ENCODE measurements at regions not wholly inside any gene's neighbourhood (a gene's known extent, or its start where the extent isn't known, plus 50 kb on each side); places are given as distances from the start of the nearest gene placed in this dataset.

DNA sequence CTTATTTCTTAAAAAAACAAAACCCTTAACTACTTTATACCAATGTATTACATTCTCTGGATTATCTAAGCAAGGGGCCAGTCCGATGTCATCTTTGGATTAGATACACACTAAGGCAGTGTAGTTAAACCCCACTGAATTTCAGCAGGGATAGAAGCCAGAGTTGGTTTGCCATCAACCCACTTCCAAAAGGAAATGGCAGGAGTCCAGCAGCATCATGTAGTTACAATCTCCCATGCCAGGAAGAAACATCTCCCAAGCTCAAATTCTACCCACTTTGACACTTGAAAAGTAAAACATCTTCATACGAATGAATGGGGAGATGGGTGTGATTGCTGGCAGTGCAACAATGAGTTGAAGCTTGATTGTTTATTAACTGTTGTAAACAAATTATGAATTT lies 203.5 kb upstream of the PLXNC1 start:
- DNase-seq (ENCODE audit: low read depth in 2 of 2), result no peak

DNA sequence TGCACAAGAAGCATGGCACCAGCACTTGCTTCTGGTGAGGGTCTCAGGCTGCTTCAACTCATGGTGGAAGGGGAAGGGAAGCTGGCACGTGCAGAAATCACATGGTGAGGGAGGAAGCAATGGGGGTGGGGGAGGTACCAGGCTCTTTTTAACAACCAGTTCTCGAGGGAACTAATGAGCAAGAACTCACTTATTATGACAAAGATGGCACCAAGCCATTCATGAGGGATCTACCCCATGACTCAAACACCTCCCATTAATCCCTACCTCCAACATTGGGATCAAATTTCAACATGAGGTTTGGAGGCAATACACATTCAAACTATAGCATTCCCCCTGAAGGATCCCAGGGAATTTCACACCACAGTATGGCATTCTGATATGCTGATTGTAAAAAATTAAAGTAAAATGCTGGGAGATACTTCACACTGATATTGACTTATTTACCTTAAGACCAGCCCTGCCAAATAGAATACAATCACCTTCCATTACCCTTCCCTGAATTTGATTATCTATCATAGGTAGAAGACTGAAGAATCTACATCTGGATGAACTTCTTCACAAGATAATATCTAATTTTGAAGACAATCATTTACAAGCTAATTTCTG lies 201.7 kb upstream of the PLXNC1 start:
- no peak for DNase-seq (ENCODE audit: low read depth in 2 of 2)

DNA sequence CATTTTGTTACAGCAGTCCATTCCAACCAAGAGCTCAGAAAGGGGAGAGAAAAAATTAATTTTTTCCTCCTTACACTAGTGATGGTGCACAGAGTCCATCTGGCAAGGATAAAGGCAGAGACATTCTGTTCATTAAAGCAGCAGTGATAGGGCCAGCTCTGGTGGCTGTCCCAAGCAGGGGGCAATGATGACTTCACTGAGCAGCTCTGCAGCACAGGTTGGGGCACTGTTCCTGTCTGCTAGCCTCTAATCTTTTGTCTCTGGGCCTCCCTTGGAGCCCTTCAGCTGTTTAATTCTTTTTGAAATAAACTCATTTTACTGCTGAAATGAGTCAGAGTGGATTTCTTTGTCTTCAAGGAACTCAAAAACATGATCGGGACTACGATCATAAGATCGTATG lies 200.9 kb upstream of the PLXNC1 start:
- DNase-seq (ENCODE audit: low read depth in 2 of 2), result no peak

DNA sequence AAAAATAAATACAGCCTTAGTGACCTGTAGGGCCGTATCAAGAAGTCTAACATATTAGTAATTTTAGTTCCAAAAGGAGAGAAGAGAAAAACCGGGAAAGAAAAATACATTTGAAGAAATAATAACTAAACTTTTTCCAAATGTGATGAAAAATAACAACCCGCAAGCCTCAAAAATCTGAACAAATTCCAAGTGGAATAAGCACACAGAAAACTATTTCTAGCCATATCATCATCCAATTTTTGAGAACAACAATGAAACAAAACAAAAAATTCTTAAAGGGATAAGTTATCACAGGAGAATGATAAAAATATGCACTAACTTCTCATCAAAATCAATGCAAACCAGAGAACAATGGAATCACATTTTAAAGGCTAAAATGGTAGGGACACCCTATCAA lies 198.1 kb upstream of the PLXNC1 start:
- DNase-seq (ENCODE audit: low read depth in 2 of 2), result no peak

DNA sequence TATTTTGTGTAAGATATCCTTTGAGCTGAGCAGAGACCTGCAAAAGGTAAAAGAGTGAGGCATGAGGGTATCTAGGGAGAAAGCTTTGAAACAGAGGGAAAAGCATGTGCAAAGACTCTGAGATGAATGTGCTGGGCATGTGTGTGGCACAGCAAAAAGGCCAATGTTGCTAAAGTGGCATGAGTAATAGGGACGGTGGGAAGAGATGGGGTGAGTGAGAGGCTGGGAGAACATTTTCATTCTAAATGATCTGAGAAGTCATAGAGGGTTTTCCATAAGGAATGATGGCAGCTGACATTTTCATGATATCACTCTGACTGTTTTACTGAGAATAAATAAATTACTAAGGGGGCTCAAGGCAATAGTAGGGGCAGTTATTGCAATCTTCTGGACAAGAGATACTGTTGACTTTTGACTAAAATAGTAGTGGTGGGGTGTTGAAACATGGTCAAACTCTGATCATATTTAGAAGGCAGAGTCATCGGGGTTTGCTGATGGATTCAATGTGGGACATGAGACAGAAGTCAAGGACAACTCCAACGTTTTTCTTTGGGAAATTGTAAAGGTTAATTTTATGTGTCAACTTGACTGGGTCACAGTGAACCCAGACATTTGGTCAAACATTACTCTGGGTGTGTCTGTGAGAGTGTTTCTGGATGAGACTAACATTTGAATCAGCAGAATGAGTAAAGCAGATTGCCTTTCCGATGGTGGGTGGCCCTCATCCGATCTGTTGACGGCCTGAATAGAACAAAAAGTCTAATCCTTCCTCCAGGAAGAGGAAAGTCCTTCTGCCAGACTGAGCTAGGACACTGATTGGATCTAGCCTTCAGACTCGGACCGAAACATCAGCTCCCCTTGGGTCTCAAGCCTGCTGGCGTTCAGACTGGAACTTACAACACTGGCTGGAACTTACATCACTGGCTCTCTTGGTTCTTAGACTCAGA lies 193.9 kb upstream of the PLXNC1 start:
- no peak for DNase-seq (ENCODE audit: low read depth in 2 of 2)

DNA sequence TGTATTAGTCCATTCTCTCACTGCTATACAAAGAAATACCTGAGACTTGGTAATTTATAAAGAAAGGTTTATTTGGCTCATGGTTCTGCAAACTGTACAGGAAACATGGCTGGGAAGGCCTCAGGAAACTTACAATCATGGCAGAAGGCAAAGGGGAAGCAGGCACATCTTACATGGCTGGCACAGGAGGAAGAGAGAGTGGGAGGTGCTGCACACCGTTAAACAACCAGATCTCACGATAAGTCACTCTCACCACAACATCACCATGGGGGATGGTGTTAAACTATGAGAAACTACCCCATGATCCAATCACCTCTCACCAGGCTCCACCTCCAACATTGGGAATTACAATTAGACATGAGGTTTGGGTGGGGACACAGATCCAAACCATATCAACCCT lies 191.8 kb upstream of the PLXNC1 start:
- no peak for DNase-seq (ENCODE audit: low read depth in 2 of 2)

DNA sequence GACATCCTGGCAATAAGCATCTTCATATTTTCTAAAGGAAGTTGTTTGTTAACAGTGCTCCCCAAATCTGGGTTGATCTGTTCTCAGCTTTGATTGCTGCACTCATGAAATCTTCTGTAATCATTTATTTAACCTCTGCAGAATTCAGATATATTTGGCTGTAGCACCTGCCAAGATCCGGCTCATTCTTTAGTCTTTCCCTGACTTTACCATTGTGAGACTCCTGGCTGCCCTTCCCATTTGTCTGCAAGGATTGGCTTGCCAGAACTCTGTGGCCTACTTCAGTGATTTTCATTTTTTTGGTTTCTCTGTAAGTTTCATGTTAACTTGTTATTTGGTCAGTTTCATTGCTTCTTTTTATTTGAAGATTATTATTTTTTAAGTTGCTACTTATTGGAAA lies 191.2 kb upstream of the PLXNC1 start:
- DNase-seq (ENCODE audit: low read depth in 2 of 2), result no peak

DNA sequence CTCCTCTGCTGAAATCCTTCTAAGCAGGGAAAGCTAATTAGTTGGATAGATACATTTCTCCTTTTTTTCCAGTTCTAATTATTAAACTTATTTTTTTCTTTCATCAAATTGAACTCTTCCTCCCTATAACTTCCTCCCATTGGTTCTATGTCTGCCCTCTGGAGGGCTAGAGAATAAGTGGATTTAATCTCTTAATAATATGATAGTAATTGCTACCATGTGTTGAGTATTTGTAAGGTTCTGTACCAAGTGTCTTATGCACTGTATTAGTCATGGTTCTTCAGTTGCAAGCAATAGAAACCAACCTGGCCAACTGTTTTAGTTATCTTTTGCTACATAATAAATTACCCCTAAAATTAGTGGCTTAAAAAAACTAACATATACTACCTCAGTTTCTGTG lies 190.5 kb upstream of the PLXNC1 start:
- DNase-seq (ENCODE audit: low read depth in 2 of 2), result no peak

DNA sequence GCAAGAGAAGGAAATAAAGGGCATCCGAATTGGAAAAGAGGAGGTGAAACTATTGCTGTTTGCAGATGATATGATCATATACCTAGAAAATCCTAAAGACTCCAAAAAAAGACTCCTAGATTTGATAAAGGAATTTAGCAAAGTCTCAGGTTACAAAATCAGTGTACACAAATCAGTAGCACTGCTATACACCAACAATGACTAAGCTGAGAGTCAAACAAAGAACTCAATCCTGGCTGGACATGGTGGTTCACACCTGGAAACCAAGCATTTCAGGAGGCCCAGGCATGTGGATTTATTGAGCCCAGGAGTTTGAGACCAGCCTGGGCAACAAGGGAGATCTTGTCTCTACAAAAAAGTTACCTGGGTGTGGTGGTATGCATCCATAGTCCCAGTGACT lies 188.7 kb upstream of the PLXNC1 start:
- no peak for DNase-seq (ENCODE audit: low read depth in 2 of 2)

DNA sequence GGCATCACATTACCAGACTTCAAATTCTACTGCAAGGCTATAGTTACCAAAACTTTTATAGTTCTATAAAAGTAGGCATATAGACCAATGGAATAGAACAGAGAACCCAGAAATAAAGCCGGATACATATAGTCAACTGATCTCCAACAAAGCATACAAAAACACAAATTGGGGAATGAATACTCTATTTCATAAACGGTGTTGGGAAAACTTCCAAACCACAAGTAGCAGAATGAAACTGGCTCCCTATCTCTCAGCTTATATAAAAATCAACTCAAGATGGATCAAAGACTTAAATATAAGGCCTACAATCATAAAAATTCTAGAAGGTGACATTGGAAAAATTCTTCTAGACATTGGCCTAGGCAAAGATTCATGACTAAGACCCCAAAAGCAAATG lies 187.9 kb upstream of the PLXNC1 start:
- no peak for DNase-seq (ENCODE audit: low read depth in 2 of 2)

DNA sequence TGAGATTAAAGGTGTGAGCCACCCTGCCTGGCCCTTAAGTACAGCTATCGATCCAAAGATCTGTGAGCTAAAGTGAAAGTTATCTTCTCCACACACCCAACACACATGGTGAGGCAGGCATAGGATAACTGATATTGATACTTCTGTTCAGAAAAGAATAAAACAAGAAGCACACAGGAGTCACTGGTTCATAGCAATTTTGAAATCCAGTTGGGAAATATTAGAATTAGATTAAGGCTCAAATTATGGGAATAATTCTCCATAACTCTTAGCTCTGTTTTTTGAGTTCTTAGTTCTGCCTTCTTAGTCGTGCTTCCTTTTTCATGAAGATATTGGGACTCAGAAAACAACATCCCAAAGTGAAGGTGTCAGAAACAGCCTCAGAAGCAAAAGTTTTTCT lies 186.0 kb upstream of the PLXNC1 start:
- no peak for DNase-seq (ENCODE audit: low read depth in 2 of 2)

DNA sequence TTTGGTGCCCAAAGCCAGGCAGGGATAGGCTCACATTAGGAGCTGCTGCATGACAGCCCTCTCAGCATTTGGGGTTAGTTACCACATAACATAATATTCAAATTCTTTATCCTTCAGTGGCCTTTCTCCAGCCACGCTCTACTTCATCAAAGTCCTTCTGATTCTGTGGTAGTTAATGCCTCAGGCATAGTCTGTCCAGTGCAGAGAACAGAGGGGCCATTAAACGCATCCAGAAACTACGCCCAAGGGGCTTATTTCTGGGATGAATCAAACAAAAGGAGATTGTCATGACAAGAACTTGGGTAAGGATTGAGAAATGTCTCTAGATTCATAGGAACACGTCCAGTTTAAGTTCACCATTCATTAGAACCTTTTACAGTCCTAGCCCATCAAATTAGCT lies 183.4 kb upstream of the PLXNC1 start:
- DNase-seq (ENCODE audit: low read depth in 2 of 2), result no peak

DNA sequence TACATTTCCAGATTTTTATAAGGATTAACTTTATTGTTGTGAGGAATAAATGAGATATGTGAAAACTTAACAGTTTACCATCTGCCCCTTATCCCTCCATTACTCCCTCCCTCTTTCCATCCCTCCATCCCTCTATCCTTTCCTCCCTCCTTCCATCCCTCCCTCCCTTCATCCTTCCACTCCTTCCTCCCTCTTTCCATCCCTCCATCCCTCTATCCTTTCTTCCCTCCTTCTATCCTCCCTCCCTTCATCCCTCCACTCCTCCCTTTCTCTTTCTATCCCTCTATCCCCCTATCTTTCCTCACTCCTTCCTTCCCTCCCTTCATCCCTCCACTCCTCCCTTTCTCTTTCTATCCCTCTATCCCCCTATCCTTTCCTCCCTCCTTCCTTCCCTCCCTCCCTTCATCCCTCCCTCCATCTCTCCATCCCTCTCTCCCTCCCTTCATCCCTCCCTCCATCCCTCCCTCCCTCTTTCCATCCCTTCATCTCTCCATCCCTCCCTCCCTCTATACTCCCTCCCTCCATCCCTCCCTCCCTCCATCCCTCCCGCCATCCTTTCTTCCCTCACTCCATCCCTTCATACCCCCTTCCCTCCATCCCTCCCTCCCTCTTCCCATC lies 181.8 kb upstream of the PLXNC1 start:
- no peak for DNase-seq (ENCODE audit: low read depth in 2 of 2)

DNA sequence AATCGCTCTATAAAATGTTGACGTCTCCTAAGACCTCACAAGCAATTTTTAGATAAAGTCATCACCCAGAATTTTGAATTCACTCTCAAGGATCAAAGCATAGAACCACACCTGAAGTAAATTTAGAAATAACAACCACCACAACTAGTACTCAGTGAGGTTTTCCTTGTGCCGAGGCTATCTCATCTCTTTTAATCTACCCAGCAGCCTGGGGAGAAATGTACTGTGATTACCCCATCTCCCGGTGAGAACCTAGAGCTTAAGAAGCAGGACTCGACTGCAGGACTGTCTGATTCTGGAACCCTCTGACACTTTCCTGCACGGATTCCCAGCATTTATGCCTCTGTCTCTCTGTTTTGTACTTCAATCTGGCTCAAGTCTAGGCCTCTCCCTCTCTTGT lies 180.9 kb upstream of the PLXNC1 start:
- no peak for DNase-seq (ENCODE audit: low read depth in 2 of 2)

DNA sequence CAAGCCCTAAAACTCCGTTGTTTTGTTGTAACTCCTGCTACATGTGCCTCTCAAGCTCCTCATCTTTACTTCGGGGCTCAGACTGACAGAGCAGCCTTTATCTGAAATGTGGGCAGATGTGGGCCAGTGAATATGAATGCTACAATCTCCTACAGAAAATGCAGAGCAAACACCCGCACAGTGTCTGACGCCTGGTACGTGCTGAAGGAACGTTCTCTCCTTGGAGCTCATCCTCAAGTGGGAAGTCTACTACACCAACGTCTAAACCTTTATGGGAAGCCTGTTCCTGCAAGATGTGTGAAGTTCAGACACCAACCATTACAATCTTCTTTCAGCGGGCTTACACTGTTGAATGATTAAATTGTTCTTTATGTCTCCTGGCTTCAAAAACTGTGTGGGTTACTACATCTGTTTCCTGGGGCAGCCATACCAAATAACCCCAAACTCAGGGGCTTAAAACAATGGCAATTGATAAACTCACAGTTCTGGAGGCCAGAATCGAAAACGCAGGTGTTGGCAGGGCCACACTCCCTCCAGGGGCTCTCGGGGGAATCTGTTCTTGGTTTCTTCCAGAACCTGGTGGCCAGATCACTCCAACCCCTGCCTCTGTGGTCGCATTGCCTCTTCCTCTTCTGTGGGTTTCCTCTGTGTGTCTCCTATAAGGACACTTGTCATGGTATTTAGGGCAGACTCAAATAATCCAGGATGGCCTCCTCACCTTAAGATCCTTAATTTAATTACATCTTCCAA lies 179.7 kb upstream of the PLXNC1 start:
- no peak for DNase-seq (ENCODE audit: low read depth in 2 of 2)

DNA sequence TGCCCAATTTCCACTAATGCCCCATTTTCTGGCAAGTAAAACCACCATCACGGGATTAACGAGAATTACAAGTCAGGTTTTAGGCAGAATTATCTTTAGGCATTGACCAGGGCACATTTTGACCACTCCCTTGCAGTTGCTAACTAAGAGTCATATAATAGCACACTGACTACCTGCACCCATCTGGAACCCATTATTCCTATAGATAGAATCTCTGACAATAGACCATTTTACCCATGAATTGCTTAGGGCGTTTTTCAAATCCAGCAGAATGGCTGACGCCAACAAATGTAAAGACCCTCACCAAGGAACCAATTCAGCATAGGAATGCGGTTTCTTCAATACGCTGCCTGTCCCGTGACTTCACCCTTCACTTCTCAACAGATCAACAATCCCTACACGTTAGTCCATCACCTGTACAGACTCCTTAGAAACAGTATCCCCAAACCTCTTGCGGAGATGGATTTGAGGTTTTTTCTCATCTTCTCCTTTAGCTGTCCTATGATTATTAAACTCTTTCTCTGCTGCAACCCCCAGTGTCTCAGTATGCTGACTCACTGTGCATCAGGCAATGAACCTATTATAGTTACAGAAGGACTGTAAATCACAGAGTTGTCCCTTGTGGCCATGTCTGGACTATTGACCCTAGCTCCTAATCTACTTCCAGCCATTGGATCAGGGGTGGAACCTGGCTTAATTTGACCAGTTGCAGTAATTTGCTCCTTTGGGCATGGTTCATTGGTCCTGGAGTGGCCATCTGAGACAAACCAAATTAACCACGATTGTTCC lies 177.3 kb upstream of the PLXNC1 start:
- no peak for DNase-seq (ENCODE audit: low read depth in 2 of 2)

DNA sequence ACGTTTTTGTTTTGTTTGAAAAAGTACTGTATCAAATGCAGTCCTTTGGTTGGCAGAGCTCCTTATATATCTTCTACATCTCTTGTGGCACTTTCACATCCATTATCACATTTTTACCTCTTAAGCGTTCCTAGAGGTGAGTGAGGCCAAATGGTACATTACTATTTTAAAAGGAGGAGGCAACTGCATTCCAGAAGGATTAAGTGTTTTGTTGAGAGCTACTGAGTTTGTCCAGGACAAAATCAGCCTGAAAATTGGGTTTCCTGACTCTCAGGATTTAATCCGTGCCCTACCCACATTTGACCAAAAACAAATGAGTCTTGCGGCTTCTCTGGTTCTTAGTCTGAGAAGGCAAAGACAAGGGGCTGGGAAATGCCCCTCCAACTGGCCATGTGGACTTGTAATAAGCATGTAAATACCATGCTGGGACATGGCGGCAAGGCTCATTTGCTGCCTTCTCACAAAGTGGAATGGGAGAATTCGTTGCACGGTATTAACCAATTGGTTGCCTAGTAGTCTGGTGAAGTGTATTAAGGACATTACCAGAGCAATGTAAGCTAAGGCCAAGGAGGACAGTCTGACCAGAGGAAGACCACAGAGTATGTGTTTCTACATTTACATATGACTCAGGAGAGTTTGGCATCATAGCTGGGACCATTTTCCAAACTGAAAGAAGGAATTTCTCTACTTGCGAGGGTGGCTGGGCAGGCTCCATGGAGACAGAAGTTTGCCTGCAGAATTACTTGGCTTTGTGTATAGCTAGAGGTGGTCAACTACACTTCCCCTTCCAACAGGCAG lies 175.8 kb upstream of the PLXNC1 start:
- no peak for DNase-seq (ENCODE audit: low read depth in 2 of 2)

DNA sequence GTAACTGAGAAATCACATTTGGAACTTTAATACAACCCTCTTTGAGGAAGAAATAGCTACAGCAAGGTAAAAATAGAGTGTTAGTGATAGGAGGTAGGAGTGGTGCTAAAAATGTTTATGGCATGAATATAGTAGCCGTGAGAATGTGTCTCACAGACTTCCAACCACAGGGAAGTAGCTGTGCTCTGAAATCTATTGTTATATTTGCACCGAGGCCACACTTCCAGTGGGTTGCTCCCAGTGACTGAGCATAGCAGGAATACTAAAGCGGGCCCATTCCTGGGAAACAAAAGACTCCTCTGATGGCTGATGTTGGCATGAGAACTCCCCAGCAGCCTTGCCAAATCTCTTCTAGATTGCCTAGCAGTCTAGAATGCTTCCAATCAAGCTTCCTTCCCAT lies 174.1 kb upstream of the PLXNC1 start:
- DNase-seq (ENCODE audit: low read depth in 2 of 2), result no peak

DNA sequence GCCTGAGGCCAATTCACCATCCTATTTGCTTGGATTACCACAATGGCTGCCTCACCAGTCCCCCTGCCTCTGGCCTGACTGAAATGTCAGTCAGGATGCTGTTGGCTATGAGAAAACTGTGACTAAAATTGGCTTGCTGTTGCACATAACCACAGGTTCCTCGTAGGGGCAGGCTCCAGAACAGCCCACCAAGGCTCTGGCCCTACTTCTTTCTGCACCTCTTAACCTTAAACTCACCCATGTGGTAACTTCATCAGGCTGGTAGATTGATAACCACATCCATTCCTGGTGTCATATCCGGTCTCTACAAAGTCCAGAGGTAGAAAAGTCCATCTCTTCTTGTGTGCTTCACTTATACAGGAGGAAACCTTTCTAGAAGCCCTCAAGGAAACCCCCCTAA lies 172.4 kb upstream of the PLXNC1 start:
- no peak for DNase-seq (ENCODE audit: low read depth in 2 of 2)

DNA sequence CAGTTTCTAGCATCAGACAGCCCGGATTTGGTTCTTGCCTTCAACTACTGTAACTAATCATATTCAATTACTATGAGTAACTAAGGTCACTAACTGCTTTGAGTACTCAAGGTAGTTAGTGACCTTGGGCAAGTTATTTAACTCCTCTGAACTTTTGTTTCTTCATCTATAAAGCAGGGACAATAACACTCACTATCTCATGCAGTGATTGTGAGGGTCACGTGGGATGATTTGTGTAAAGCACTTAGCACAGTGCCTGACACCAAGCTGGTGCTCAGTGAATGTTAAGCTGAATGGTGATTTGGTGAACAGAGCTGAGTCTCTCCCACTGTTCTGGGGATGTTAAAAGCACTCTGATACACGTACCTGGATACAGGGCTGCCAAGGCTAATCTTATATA lies 171.3 kb upstream of the PLXNC1 start:
- no peak for DNase-seq (ENCODE audit: low read depth in 2 of 2)

DNA sequence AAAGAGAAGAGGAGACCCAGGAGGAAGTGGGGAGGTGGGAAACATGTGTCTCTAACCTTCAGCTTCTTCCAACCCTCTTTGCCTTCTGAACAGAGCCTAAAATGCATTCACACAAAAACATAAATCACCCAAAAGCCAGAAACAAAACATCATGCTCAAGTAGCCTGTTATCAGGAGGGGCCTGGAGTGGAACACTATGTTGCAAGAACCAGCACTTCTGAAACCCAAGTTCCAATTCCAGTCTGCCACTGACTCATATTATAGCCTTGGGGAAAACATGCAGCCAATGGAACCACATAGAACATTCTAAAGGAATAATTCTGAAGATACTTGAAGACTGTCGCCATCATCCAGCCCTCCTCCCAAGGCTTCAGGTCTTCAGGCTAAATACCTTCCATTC lies 169.8 kb upstream of the PLXNC1 start:
- no peak for DNase-seq (ENCODE audit: low read depth in 2 of 2)
